Tibial nerve (tissue), 4 donors: ENCODE measurements at regions not wholly inside any gene's neighbourhood (a gene's known extent, or its start where the extent isn't known, plus 50 kb on each side); places are given as distances from the start of the nearest gene placed in this dataset.

Experiments used
- DNase-seq, 2 donors: peaks; one replicate each; pipeline ENCODE4 v3.0.0-alpha.2; 2019; ENCODE audit warnings: low spot score in 2 of 2
- H3K27ac ChIP-seq, 4 donors: fragments of 200-600 bp; sonication (generic) in 3 of 4; one replicate each; pipeline ENCODE4 v1.5.1; 2017 to 2019; ENCODE audit warnings: mild to moderate bottlenecking in 1 of 4
- H3K27me3 ChIP-seq, 2 donors: fragments of 200-600 bp; sonication (generic) in 1 of 2; one replicate each; pipeline versions ENCODE4 v1.5.1 to v1.6.0; 2017 to 2019
- H3K36me3 ChIP-seq, 3 donors: fragments of 200-600 bp; sonication (generic); one replicate each; pipeline ENCODE4 v1.5.1; 2018 to 2019
- H3K4me1 ChIP-seq, 4 donors: fragments of 200-600 bp; sonication (generic) in 3 of 4; one replicate each; pipeline ENCODE4 v1.5.1; 2017 to 2019
- H3K4me3 ChIP-seq, 4 donors: fragments of 200-600 bp; sonication (generic) in 3 of 4; one replicate each; pipeline ENCODE4 v1.5.1; 2017 to 2019; ENCODE audit warnings: mild to moderate bottlenecking in 1 of 4, moderate library complexity in 1 of 4
- H3K9me3 ChIP-seq, 4 donors: fragments of 200-600 bp; sonication (generic) in 3 of 4; one replicate each; pipeline ENCODE4 v1.5.1; 2017 to 2019
- EP300 ChIP-seq, 2 donors: sonication (generic); formaldehyde crosslinking; IDR thresholded peaks; one replicate each; pipeline ENCODE4 v1.6.1; 2017; ENCODE audit warnings: antibody characterized with exemption in 2 of 2, mild to moderate bottlenecking in 1 of 2
- POLR2A ChIP-seq, 2 donors: fragments of 450-650 bp; IDR thresholded peaks; one replicate each; pipeline ENCODE4 v1.6.1; 2017; ENCODE audit warnings: antibody characterized with exemption in 2 of 2, mild to moderate bottlenecking in 2 of 2, moderate library complexity in 2 of 2
- WGBS, 2 donors: methylation state at CpG; one replicate each; pipeline ENCODE4 v1.1.5; 2018; 5-methylcytosine and 5-hydroxymethylcytosine counted together
- TF ChIP-seq, protein P1 (sequence below), 5 experiments: fragments of 200-600 bp in 3 of 5; fragments of 450-650 bp in 2 of 5; sonication (generic) in 3 of 5; IDR thresholded peaks; one replicate each; pipeline ENCODE4 v1.5.1; 2016 to 2019; ENCODE audit warnings: antibody characterized with exemption in 5 of 5, mild to moderate bottlenecking in 3 of 5, moderate library complexity in 2 of 5

DNA sequence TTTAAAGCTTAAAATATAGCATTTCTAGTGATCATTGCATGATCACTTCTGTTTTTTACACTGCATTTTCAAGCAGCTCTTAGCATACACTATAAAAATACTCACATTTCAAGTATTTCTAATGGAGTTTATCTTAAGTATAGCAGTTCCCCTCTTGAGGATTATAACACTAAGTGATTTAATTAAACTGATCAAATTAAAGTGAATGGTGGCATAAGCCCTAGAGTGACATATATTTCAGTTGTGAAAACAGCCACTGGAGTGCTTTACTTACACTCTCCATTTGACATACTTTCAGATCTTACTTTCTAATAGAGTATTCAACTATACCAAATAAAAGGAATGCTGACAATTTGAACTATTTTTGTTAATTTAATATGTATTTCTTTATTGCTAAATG is 623.3 kb upstream of the TMPRSS15 start:
- Histone ChIP-seq H3K4me1 (no peaks in the 10 kb centered on the region), H3K36me3 (no peaks in the 10 kb centered on the region), H3K4me3 (no peak overlapping the region), H3K27me3 (no peaks in the 10 kb centered on the region), H3K27ac (no peak overlapping the region), H3K9me3 (no peaks in the 10 kb centered on the region)
- TF ChIP-seq POLR2A (IDR thresholded peaks at IDR 0.05) (no peak), EP300 (IDR thresholded peaks at IDR 0.05) (no peak)
- TF ChIP-seq, protein P1, sequence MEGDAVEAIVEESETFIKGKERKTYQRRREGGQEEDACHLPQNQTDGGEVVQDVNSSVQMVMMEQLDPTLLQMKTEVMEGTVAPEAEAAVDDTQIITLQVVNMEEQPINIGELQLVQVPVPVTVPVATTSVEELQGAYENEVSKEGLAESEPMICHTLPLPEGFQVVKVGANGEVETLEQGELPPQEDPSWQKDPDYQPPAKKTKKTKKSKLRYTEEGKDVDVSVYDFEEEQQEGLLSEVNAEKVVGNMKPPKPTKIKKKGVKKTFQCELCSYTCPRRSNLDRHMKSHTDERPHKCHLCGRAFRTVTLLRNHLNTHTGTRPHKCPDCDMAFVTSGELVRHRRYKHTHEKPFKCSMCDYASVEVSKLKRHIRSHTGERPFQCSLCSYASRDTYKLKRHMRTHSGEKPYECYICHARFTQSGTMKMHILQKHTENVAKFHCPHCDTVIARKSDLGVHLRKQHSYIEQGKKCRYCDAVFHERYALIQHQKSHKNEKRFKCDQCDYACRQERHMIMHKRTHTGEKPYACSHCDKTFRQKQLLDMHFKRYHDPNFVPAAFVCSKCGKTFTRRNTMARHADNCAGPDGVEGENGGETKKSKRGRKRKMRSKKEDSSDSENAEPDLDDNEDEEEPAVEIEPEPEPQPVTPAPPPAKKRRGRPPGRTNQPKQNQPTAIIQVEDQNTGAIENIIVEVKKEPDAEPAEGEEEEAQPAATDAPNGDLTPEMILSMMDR (IDR thresholded peaks at IDR 0.05), result no peak
- DNase-seq, result no peak

DNA sequence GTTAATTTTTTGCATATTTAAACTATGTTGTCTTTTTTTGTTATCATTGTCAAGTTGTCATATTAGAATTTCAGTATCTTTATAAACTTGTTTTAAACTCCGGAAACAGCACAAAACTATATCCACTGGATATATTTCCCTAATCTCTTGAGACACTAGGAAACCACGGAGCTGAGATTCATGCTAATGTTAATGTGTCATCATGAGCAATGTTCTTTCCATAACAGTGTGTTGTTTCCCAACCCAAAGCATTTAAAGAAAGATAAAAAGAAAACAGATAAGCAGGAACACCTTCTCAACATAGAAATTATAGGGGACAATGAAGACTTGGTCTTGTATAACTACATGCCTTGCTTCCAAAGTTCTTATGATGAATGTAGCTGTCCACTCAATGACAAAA is 626.2 kb upstream of the TMPRSS15 start:
- 67 to 74% methylated on average over 2 of the region's 2 CpGs for WGBS, 2 donors
- no peak overlapping the region for H3K4me3 ChIP-seq
- no peak for DNase-seq
- no peaks in the 10 kb centered on the region for H3K4me1 ChIP-seq
- no peaks in the 10 kb centered on the region for H3K27me3 ChIP-seq
- H3K36me3 ChIP-seq, result no peaks in the 10 kb centered on the region
- TF ChIP-seq, protein P1 (IDR thresholded peaks at IDR 0.05), result no peak
- TF ChIP-seq EP300 (IDR thresholded peaks at IDR 0.05) (no peak), POLR2A (IDR thresholded peaks at IDR 0.05) (no peak)
- no peaks in the 10 kb centered on the region for H3K9me3 ChIP-seq
- no peak overlapping the region for H3K27ac ChIP-seq

DNA sequence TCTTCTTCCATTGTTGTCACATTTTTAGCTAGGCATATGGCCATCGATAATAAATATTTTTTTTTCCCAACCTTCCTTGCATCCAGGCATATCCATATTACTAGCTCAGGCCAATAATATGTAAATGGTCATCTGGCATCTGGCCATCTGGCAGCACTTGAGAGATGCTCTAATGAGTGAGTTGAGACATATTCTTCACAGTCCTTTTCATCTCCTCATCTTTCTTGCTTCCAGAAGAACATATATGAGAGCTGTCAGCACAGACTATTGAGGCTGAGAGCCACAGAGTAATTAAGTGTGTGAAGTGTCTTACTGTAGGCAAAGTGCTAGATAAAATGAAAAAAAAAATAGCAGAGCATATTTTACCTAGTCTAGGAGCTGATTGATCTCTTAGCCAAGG is 628.4 kb upstream of the TMPRSS15 start:
- Histone ChIP-seq H3K27ac (no peak overlapping the region), H3K9me3 (no peaks in the 10 kb centered on the region), H3K27me3 (no peaks in the 10 kb centered on the region), H3K36me3 (no peaks in the 10 kb centered on the region), H3K4me1 (no peaks in the 10 kb centered on the region), H3K4me3 (no peak overlapping the region)
- DNase-seq, result no peak
- TF ChIP-seq, protein P1 (IDR thresholded peaks at IDR 0.05), result no peak
- TF ChIP-seq EP300 (IDR thresholded peaks at IDR 0.05), result no peak
- TF ChIP-seq POLR2A (IDR thresholded peaks at IDR 0.05), result no peak
- WGBS, 2 donors, result 89 to 91% methylated on average over 1 of the region's 1 CpG

DNA sequence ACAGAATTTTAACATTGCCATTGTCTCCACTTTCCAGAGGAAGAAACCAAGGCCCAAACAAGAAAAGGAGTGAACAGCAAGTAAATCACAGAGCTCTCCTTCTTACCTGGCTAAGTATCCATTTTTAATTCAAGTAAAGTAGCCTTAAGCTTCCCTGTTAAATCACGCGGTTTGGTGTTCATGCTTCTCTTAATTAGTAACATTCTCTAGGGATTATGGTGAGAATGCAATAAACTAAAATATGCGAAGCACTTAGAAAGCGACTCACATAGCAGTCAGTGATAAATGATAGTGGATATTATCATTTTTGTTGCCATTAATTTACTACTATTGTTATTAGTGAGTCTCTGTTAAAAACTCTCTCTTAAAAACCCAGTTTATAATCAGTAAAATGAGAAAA is 630.5 kb upstream of the TMPRSS15 start:
- no peaks in the 10 kb centered on the region for H3K27me3 ChIP-seq
- 68 to 75% methylated on average over 4 of the region's 4 CpGs for WGBS, 2 donors
- no peak overlapping the region for H3K27ac ChIP-seq
- no peaks in the 10 kb centered on the region for H3K9me3 ChIP-seq
- H3K4me3 ChIP-seq, result no peak overlapping the region
- no peaks in the 10 kb centered on the region for H3K36me3 ChIP-seq
- no peaks in the 10 kb centered on the region for H3K4me1 ChIP-seq
- TF ChIP-seq, protein P1 (IDR thresholded peaks at IDR 0.05), result no peak
- TF ChIP-seq EP300 (IDR thresholded peaks at IDR 0.05) (no peak), POLR2A (IDR thresholded peaks at IDR 0.05) (no peak)
- DNase-seq, result no peak

DNA sequence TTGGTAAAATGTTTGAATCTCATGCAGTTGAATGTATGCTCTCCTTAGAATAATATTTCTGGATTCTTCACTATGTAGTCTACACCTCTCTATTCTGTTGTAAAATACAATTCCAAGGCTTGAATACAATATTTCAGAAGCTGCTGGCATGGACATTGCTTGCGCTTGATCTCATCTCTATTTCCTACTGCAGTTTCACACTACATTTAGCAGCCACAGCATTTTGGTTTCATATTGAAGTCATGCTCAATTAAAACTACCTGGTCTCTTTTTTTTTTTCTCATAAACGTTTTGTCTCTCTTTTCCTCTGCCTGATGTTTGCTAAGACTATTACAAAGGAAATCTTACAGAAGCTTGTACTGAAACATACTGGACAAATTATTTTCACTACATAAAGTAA is 631.0 kb upstream of the TMPRSS15 start:
- no peak for DNase-seq
- WGBS, 2 donors, result 63 to 69% methylated on average over 2 of the region's 2 CpGs
- Histone ChIP-seq H3K27ac (no peak overlapping the region), H3K27me3 (no peaks in the 10 kb centered on the region), H3K4me3 (no peak overlapping the region), H3K36me3 (no peaks in the 10 kb centered on the region), H3K9me3 (no peaks in the 10 kb centered on the region), H3K4me1 (no peaks in the 10 kb centered on the region)
- TF ChIP-seq, protein P1 (IDR thresholded peaks at IDR 0.05), result no peak
- TF ChIP-seq POLR2A (IDR thresholded peaks at IDR 0.05) (no peak), EP300 (IDR thresholded peaks at IDR 0.05) (no peak)
